DND-41 (cell line): ENCODE measurements at regions not wholly inside any gene's neighbourhood (a gene's known extent, or its start where the extent isn't known, plus 50 kb on each side); places are given as distances from the start of the nearest gene placed in this dataset.

Source experiments
- CTCF ChIP-seq: IDR thresholded peaks from 2 replicates; pipeline ENCODE4 v1.5.1; 2012; ENCODE audit warnings: borderline replicate concordance, low read length, moderate library complexity, mild to moderate bottlenecking; ENCODE audit not compliant: poor library complexity, severe bottlenecking; ENCODE audit errors: extremely low read depth
- EZH2 ChIP-seq: IDR thresholded peaks from 3 replicates; pipeline ENCODE4 v1.6.1; 2012; ENCODE audit warnings: borderline replicate concordance, low read depth, mild to moderate bottlenecking, moderate library complexity, low read length, inconsistent platforms; ENCODE audit not compliant: severe bottlenecking

- TF ChIP-seq CTCF (no peak), EZH2 (no peak)
These were observed 90.4 kb upstream of the KYNU start for GRCh38 chr2:142786918-142787702.
